Skin of body (tissue), 1 donor: ENCODE measurements at regions not wholly inside any gene's neighbourhood (a gene's known extent, or its start where the extent isn't known, plus 50 kb on each side); places are given as distances from the start of the nearest gene placed in this dataset.
"Not testable (repeated sequence)": the region's sequence is repeated elsewhere in the genome, so short reads cannot be mapped to it uniquely, and the experiment has no call there.

Experiments
- DNase-seq: peaks from one replicate; lab custom pipeline; 2025; lab: John Stamatoyannopoulos, UW

GRCh38 chrX:94341730-94342129 is 667.7 kb downstream of the FAM133A start:
- DNase-seq, result not testable (repeated sequence)

DNA sequence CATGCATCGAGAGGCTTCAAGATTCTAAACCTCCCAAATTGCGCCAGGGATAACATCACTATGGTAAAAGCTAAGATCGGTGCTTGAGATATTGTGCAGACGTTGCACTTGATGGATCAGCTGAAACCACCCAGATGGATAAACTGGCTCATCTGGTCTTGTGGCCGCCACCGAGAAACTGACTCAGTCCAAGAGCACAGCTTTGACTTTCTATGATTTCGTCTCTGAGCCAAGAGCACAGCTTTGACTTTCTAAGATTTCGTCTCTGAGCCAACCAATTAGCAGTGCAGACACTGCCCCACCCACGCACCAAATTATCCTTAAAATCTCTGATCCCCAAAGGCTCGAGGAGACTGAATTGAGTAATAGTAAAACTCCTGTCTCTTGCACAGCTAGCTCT is 687.2 kb downstream of the FAM133A start:
- DNase-seq, result no peak

GRCh38 chrX:94365736-94366135 is 691.7 kb downstream of the FAM133A start:
- no peak for DNase-seq

DNA sequence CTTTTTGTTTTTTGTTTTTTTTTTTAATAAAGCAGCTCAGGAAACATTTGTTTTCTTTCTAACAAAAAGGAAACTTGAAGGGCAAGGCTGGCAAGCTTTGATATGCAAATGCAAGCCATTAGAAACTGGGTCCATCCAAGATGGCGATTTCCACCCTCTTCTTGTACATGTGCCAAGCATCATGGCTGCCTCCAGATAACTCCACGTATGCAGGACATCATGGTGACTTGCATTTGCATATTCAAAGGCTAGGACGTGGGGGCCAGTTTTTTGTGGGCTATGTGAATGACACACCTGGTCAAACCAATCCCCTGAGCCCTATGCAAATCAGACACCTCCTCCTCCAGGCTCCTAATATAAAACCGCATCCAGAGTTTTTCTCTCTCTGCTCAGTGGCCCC is 692.6 kb downstream of the FAM133A start:
- DNase-seq, result no peak

DNA sequence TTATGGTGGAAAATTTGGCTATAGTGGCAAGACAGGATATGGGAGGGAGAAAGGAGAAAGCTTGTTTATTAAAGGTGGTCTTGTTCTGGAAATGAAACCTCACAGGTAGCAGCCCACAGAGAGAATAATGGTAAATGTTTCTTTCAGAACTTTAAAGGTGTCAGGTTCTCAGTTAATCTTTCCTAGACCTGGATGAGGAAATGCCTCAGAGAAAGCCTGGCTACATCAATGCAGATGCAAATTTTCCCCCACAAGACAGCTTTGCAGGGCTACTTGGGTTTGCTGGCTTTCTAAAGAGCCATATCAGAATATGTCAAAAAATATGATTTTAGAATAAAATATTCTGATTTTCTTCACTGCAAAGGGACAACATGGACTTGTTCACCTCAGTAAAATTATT is 715.0 kb downstream of the FAM133A start:
- no peak for DNase-seq

GRCh38 chrX:94400488-94400887 is 726.5 kb downstream of the FAM133A start:
- DNase-seq, result no peak

DNA sequence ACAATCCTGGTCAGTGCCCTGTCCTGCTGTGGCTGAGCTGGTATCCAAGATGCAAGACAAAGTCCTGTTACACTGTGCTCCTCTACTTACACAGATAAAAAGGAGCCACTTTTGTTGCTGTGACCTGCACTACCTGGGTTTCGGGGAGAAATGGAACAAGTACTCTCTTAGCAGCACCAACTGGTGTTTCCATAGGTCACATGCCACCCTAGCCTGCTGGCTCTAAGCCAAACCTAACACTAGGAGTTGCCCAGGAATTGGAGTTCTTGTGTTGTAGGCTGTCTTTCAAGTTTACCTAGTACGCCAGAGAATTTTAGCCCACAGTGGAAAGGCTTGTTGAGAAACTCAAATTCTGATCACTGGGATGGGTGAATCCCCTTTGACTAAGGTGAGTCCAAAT is 727.4 kb downstream of the FAM133A start:
- DNase-seq, result no peak

GRCh38 chrX:94414746-94415145 is 740.7 kb downstream of the FAM133A start:
- no peak for DNase-seq

- DNase-seq, result no peak
These were observed 744.1 kb downstream of the FAM133A start for GRCh38 chrX:94418065-94418464.

DNA sequence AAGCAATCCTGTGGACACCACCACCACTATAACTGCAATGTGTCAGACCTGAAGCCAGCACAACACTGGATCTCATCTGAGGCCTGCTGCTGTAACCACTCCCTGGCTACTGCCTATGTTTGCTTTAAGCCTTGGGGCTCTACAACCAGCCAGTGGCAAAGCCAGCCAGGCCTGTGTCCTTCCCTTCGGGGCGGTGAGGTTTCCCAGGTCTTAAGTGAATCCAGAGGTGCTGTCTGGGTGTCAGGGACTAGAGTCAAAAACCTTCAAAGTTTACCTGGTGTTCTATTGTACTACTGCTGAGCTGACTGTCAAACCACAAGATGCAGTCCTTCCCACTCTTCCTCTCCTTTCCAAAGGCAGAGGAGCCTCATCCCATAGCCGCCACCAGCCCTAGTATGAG is 750.5 kb downstream of the FAM133A start:
- no peak for DNase-seq

DNA sequence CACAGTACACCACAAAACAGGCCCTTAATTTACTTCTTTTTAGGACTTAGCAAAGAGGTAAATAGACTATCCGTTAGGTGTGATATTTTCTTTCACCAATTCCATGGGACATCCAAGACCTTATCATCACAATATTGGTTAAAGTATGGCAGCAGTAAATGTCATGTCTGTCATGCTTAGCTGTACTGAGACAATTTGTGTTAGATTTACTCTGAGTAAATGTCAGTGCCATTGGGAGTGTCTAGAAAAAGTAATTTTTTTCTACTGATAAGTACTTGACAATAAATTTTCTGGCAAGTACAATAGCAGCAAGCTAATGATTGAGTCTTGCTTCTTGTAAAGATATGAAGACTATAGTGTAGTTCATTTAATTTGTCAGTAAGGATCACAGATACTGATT is 756.1 kb downstream of the FAM133A start:
- DNase-seq, result no peak

DNA sequence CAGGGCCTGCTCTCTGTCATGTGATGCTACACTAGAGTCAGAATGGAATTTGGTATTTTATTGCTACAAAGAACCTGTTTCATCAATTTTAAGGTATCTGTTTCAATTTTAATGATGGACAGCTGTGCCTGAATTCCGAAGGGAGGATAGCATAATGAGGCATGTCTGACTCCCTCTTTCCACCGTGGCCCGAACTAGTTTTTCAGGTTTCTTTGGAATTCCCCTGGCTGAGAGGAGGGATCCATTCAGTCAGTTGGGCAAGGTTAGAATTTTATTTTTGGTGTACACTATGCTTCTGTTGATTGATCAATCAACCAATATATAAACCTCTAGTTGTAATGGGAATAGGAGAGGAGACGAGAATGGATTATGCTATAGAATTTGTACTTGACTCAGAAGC is 761.8 kb downstream of the FAM133A start:
- DNase-seq, result no peak

DNA sequence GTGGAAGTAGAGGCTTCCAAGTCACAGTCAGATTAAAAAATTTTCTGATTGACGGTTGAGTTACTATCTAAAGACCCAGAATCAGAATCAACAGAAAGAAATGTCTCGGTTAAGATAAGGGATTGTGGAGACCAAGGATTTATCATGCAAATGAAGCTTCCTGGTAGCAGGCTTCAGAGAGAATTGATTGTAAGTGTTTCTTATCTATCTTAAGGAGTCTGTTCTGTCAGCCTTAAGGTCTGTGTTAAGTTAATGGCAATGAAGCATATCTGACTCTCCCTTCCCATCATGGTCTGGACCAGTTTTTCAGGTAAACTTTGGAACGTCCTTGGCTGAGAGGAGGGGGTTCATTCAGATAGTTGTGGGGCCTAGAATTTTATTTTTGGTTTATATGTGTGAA is 780.2 kb downstream of the FAM133A start:
- DNase-seq, result no peak

DNA sequence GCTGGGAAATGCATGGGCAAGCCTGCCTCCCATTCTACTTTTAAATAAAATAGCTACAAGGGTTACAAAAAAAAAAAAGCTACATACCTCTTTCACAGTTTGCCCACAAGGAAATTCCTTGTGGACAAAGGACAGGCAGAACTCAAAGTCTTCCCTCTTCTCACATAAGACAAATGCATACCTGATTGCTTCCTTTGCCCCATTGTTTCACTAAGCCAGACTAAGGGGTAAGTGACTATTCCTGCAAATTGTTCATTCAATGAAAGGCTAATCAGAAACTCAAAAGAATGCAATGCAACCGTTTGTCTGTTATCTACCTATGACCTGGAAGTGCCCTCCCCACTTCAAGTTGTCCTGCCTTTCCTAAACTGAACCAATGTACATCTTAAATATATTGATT is 780.6 kb downstream of the FAM133A start:
- DNase-seq, result no peak

GRCh38 chrX:94455782-94456181 is 781.8 kb downstream of the FAM133A start:
- DNase-seq, result no peak

- no peak for DNase-seq
These were observed 818.5 kb downstream of the FAM133A start for GRCh38 chrX:94492541-94492940.

- DNase-seq, result no peak
These were observed 819.4 kb downstream of the FAM133A start for GRCh38 chrX:94493405-94493804.

GRCh38 chrX:94511564-94511963 is 837.6 kb downstream of the FAM133A start:
- no peak for DNase-seq

DNA sequence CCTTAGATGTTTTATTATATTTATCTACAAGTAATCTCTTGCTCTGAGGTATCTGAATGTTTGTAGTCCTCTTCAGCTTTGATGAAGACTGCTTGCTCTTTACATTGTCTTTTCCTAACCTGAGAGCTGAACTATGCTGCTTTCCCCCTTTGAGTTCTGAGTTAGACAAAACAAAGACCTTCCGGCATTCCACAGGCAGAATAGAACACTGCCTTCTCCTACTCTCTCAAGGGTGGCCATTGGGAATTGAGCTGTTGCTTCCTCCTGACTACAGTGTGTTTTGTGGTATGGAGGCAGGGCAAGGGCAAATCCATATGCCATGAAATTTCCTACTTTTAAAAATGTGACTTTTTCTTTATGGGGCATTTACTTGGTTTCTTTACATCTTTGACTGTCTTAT is 841.0 kb downstream of the FAM133A start:
- DNase-seq, result no peak

- DNase-seq, result no peak
These were observed 850.9 kb downstream of the FAM133A start for GRCh38 chrX:94524867-94525266.

DNA sequence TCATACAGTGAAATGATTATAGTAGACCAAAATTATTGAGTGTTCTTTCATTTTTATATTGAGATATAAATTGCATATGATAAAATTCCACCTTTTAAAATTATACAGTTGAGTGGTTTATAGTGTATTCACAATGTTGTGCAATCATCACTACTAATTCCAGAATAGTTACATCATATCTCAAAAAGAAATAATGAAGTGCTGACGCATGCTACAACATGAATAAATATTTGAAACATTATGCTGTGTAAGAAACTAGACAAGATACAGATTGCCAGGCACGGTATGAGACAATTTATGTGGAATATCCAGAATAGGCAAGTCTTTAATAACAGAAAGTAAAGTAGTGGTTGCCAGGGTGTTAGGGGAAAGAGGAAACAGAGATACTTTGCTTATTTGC is 871.7 kb downstream of the FAM133A start:
- no peak for DNase-seq

GRCh38 chrX:94551831-94552230 is 877.8 kb downstream of the FAM133A start:
- DNase-seq, result no peak

- no peak for DNase-seq
These were observed 886.9 kb downstream of the FAM133A start for GRCh38 chrX:94560930-94561329.

GRCh38 chrX:94576367-94577004 is 902.5 kb downstream of the FAM133A start:
- no peak for DNase-seq
